ENCODE measurements at regions not wholly inside any gene's neighbourhood (a gene's known extent, or its start where the extent isn't known, plus 50 kb on each side); places are given as distances from the start of the nearest gene placed in this dataset.
"Not testable (repeated sequence)": the region's sequence is repeated elsewhere in the genome, so short reads cannot be mapped to it uniquely, and the experiment has no call there.

GRCh38 chr21:39072468-39072867, 110.8 kb downstream of the PSMG1 start:
- ATAC-seq (peak in 4 of 8 donors; percentile 50 to 72 (median 56)), DNase-seq (no peak)
- intact Hi-C loops (cut with DNase I): no loop called here
- Histone ChIP-seq H3K4me1 (peaks cover 0 to 30% (median 9%) of the 10 kb centered on the region in 9 donors), H3K4me3 (no peak overlapping the region), H3K9me3 (peaks cover 0 to 22% (median 0%) of the 10 kb centered on the region in 11 donors), H3K27ac (peak overlapping the region in 7 of 10 donors; percentile 16 to 71 (median 33)), H3K36me3 (no peaks in the 10 kb centered on the region), H3K27me3 (no peaks in the 10 kb centered on the region)
- 82 to 84% methylated on average over 2 of the region's 2 CpGs for WGBS, 2 donors
- TF ChIP-seq CTCF (IDR thresholded peaks at IDR 0.05): no peak

GRCh38 chr21:39071623-39072214, 111.5 kb downstream of the PSMG1 start:
- ATAC-seq: peak in 5 of 8 donors; percentile 32 to 52 (median 35)
- no peak for DNase-seq
- Histone ChIP-seq H3K36me3 (no peaks in the 10 kb centered on the region), H3K9me3 (peaks cover 0 to 22% (median 0%) of the 10 kb centered on the region in 11 donors), H3K4me3 (no peak overlapping the region), H3K27me3 (no peaks in the 10 kb centered on the region), H3K27ac (peak overlapping the region in 7 of 10 donors; percentile 16 to 71 (median 42)), H3K4me1 (peaks cover 4 to 38% (median 16%) of the 10 kb centered on the region in 9 donors)
- intact Hi-C loops (cut with DNase I): no loop called here
- WGBS, 2 donors: 65 to 70% methylated on average over 4 of the region's 4 CpGs
- TF ChIP-seq CTCF (IDR thresholded peaks at IDR 0.05): no peak

- 71 to 80% methylated on average over 3 of the region's 3 CpGs for WGBS, 2 donors
- not testable (repeated sequence) for ATAC-seq, H3K36me3 ChIP-seq, H3K27me3 ChIP-seq, H3K27ac ChIP-seq, H3K4me3 ChIP-seq, DNase-seq
- intact Hi-C loops (cut with DNase I): loop anchor here in 4 of 10 donors (5.0 to 10.0 kb wide), 4 partner anchors 65 to 338 kb away; no protein-coding TSS in a partner anchor
- H3K9me3 ChIP-seq: peaks cover 0 to 14% (median 0%) of the 10 kb centered on the region in 11 donors
- H3K4me1 ChIP-seq: peaks cover 9 to 51% (median 30%) of the 10 kb centered on the region in 9 donors
Measured at GRCh38 chr21:39069856-39070255, 113.4 kb downstream of the PSMG1 start.

GRCh38 chr21:39066829-39067780, 116.1 kb downstream of the PSMG1 start:
- Histone ChIP-seq H3K27ac (peak overlapping the region; percentile 17 to 78 (median 60)), H3K4me1 (peaks cover 9 to 38% (median 23%) of the 10 kb centered on the region in 9 donors), H3K27me3 (no peaks in the 10 kb centered on the region), H3K4me3 (no peak overlapping the region), H3K36me3 (no peaks in the 10 kb centered on the region), H3K9me3 (peaks cover 0 to 20% (median 4%) of the 10 kb centered on the region in 11 donors)
- TF ChIP-seq CTCF (IDR thresholded peaks at IDR 0.05): peak in 5 of 9 donors; percentile 21 to 53 (median 27)
- WGBS, 2 donors: 51 to 63% methylated on average over 12 of the region's 12 CpGs
- peak; percentile 75 to 86 (median 81) for ATAC-seq
- intact Hi-C loops (cut with DNase I): loop anchor here in 4 of 10 donors (1.0 to 10.0 kb wide), 5 partner anchors 62 to 335 kb away; no protein-coding TSS in a partner anchor
- DNase-seq: peak in 1 of 2 donors; percentile 39
